ENCODE measurements at regions not wholly inside any gene's neighbourhood (a gene's known extent, or its start where the extent isn't known, plus 50 kb on each side); places are given as distances from the start of the nearest gene placed in this dataset.

GRCh38 chr16:48907906-48908634 is 298.1 kb upstream of the N4BP1 start:
- peaks cover 0 to under 1% (median 0%) of the 10 kb centered on the region in 3 donors for H3K27me3 ChIP-seq
- intact Hi-C loops (cut with DNase I; ENCODE audit: low total_unique reads) (no loop called here), in situ Hi-C loops (cut with MboI; ENCODE audit: low sequenced_read_pairs in 4 of 4) (no loop called here)
- H3K9me3 ChIP-seq, result no peaks in the 10 kb centered on the region
- H3K36me3 ChIP-seq, result no peaks in the 10 kb centered on the region
- TF ChIP-seq CTCF (IDR thresholded peaks at IDR 0.05 in 4 of 5, conservative IDR thresholded peaks at IDR 0.05 in 1 of 5) (no peak), POLR2A (IDR thresholded peaks at IDR 0.05) (no peak)
- no peak overlapping the region for H3K27ac ChIP-seq
- ATAC-seq (no peak), DNase-seq (no peak)
- no peaks in the 10 kb centered on the region for H3K4me1 ChIP-seq
- H3K4me3 ChIP-seq, result no peak overlapping the region

- Histone ChIP-seq H3K36me3 (no peaks in the 10 kb centered on the region), H3K27ac (no peak overlapping the region), H3K4me1 (no peaks in the 10 kb centered on the region), H3K9me3 (no peaks in the 10 kb centered on the region), H3K27me3 (peaks cover 0 to 7% (median 3%) of the 10 kb centered on the region in 3 donors), H3K4me3 (no peak overlapping the region)
- no peak for TF ChIP-seq CTCF (IDR thresholded peaks at IDR 0.05 in 4 of 5, conservative IDR thresholded peaks at IDR 0.05 in 1 of 5)
- TF ChIP-seq POLR2A (IDR thresholded peaks at IDR 0.05), result no peak
- no peak for DNase-seq
- intact Hi-C loops (cut with DNase I; ENCODE audit: low total_unique reads), result no loop called here
- no peak for ATAC-seq
- in situ Hi-C loops (cut with MboI; ENCODE audit: low sequenced_read_pairs in 4 of 4), result no loop called here
These were observed 295.9 kb upstream of the N4BP1 start for GRCh38 chr16:48905632-48906505.

GRCh38 chr16:48904333-48904732 is 294.4 kb upstream of the N4BP1 start:
- H3K27ac ChIP-seq, result no peak overlapping the region
- intact Hi-C loops (cut with DNase I; ENCODE audit: low total_unique reads) (no loop called here), in situ Hi-C loops (cut with MboI; ENCODE audit: low sequenced_read_pairs in 4 of 4) (no loop called here)
- no peaks in the 10 kb centered on the region for H3K36me3 ChIP-seq
- no peak for TF ChIP-seq CTCF (IDR thresholded peaks at IDR 0.05 in 4 of 5, conservative IDR thresholded peaks at IDR 0.05 in 1 of 5)
- TF ChIP-seq POLR2A (IDR thresholded peaks at IDR 0.05), result no peak
- peaks cover 0 to 7% (median 3%) of the 10 kb centered on the region in 3 donors for H3K27me3 ChIP-seq
- no peak for DNase-seq
- H3K4me1 ChIP-seq, result no peaks in the 10 kb centered on the region
- no peaks in the 10 kb centered on the region for H3K9me3 ChIP-seq
- no peak overlapping the region for H3K4me3 ChIP-seq
- no peak for ATAC-seq

- DNase-seq, result no peak
- H3K4me1 ChIP-seq, result no peaks in the 10 kb centered on the region
- no peaks in the 10 kb centered on the region for H3K9me3 ChIP-seq
- no peak for ATAC-seq
- H3K27ac ChIP-seq, result no peak overlapping the region
- peaks cover 0 to 7% (median 3%) of the 10 kb centered on the region in 3 donors for H3K27me3 ChIP-seq
- in situ Hi-C loops (cut with MboI; ENCODE audit: low sequenced_read_pairs in 4 of 4), result no loop called here
- no peak overlapping the region for H3K4me3 ChIP-seq
- intact Hi-C loops (cut with DNase I; ENCODE audit: low total_unique reads), result no loop called here
- no peak for TF ChIP-seq CTCF (IDR thresholded peaks at IDR 0.05 in 4 of 5, conservative IDR thresholded peaks at IDR 0.05 in 1 of 5)
- no peak for TF ChIP-seq POLR2A (IDR thresholded peaks at IDR 0.05)
- no peaks in the 10 kb centered on the region for H3K36me3 ChIP-seq
These were observed 293.1 kb upstream of the N4BP1 start for GRCh38 chr16:48903039-48903438.

Data from gastrocnemius medialis (tissue), 4 donors.